IPS DF 19.7 (cell line): ENCODE measurements at regions not wholly inside any gene's neighbourhood (a gene's known extent, or its start where the extent isn't known, plus 50 kb on each side); places are given as distances from the start of the nearest gene placed in this dataset.
"Not testable (repeated sequence)": the region's sequence is repeated elsewhere in the genome, so short reads cannot be mapped to it uniquely, and the experiment has no call there.

Experiments
- DNase-seq: peaks from one replicate; pipeline ENCODE4 v3.0.0-alpha.2; 2013; ENCODE audit warnings: low read depth, low spot score

GRCh38 chr6:9126034-9126433, 690.7 kb upstream of the SLC35B3 start:
- DNase-seq, result not testable (repeated sequence)

- no peak for DNase-seq
These were observed 686.2 kb upstream of the SLC35B3 start for GRCh38 chr6:9121549-9121948.

- DNase-seq, result no peak
These were observed 680.7 kb upstream of the SLC35B3 start for GRCh38 chr6:9116026-9116425.

GRCh38 chr6:9112544-9112943, 677.2 kb upstream of the SLC35B3 start:
- DNase-seq, result no peak

GRCh38 chr6:9103876-9104521, 668.7 kb upstream of the SLC35B3 start:
- no peak for DNase-seq

GRCh38 chr6:9101920-9102319, 666.6 kb upstream of the SLC35B3 start:
- DNase-seq, result no peak

- DNase-seq, result no peak
These were observed 665.7 kb upstream of the SLC35B3 start for GRCh38 chr6:9100869-9101580.

GRCh38 chr6:9095729-9096128, 660.4 kb upstream of the SLC35B3 start:
- DNase-seq, result no peak

GRCh38 chr6:9095137-9095536, 659.8 kb upstream of the SLC35B3 start:
- DNase-seq, result no peak

GRCh38 chr6:9089724-9090123, 654.4 kb upstream of the SLC35B3 start:
- no peak for DNase-seq

GRCh38 chr6:9087470-9087869, 652.1 kb upstream of the SLC35B3 start:
- no peak for DNase-seq

GRCh38 chr6:9086331-9086730, 651.0 kb upstream of the SLC35B3 start:
- no peak for DNase-seq

GRCh38 chr6:9085709-9086070, 650.3 kb upstream of the SLC35B3 start:
- DNase-seq, result no peak

GRCh38 chr6:9085054-9085708, 649.8 kb upstream of the SLC35B3 start:
- DNase-seq, result no peak

GRCh38 chr6:9083108-9083507, 647.8 kb upstream of the SLC35B3 start:
- no peak for DNase-seq

GRCh38 chr6:9066726-9067125, 631.4 kb upstream of the SLC35B3 start:
- DNase-seq, result no peak

- DNase-seq, result no peak
These were observed 628.8 kb upstream of the SLC35B3 start for GRCh38 chr6:9064156-9064555.

- DNase-seq, result no peak
These were observed 627.3 kb upstream of the SLC35B3 start for GRCh38 chr6:9062596-9062995.

GRCh38 chr6:9057937-9058336, 622.6 kb upstream of the SLC35B3 start:
- DNase-seq, result no peak

GRCh38 chr6:9056556-9056955, 621.2 kb upstream of the SLC35B3 start:
- no peak for DNase-seq

GRCh38 chr6:9044426-9044825, 609.1 kb upstream of the SLC35B3 start:
- no peak for DNase-seq

GRCh38 chr6:9040718-9041117, 605.4 kb upstream of the SLC35B3 start:
- DNase-seq, result no peak

GRCh38 chr6:9039258-9039657, 603.9 kb upstream of the SLC35B3 start:
- no peak for DNase-seq
